ENCODE measurements at regions not wholly inside any gene's neighbourhood (a gene's known extent, or its start where the extent isn't known, plus 50 kb on each side); places are given as distances from the start of the nearest gene placed in this dataset.

GRCh38 chr2:58574873-58575272, 333.7 kb upstream of the FANCL start:
- TF ChIP-seq CTCF (IDR thresholded peaks at IDR 0.05) (no peak), POLR2A (IDR thresholded peaks at IDR 0.05) (no peak), POLR2AphosphoS5 (IDR thresholded peaks at IDR 0.05) (no peak)
